Trophoblast cell (in vitro differentiated cells and primary cell): ENCODE measurements at regions not wholly inside any gene's neighbourhood (a gene's known extent, or its start where the extent isn't known, plus 50 kb on each side); places are given as distances from the start of the nearest gene placed in this dataset.

Source experiments
- DNase-seq, 2 donors: peaks; one replicate each; pipeline ENCODE4 v3.0.0-alpha.2; 2016
- H2AFZ ChIP-seq: 2 replicates; pipeline ENCODE4 v1.6.1; 2013; ENCODE audit warnings: low read length, moderate library complexity, mild to moderate bottlenecking; ENCODE audit not compliant: insufficient read depth, poor library complexity
- H2AK5ac ChIP-seq: 2 replicates; pipeline ENCODE4 v1.6.1; 2013; ENCODE audit warnings: mild to moderate bottlenecking, low read length
- H2BK120ac ChIP-seq: 2 replicates; pipeline ENCODE4 v1.6.1; 2013; ENCODE audit warnings: low read length, mild to moderate bottlenecking, moderate library complexity; ENCODE audit not compliant: insufficient read depth, poor library complexity
- H2BK12ac ChIP-seq: 2 replicates; pipeline ENCODE4 v1.6.1; 2013; ENCODE audit warnings: mild to moderate bottlenecking, low read length, moderate library complexity
- H2BK5ac ChIP-seq: 2 replicates; pipeline ENCODE4 v1.6.1; 2013; ENCODE audit warnings: low read length, low read depth, moderate library complexity, mild to moderate bottlenecking; ENCODE audit not compliant: poor library complexity
- H3K14ac ChIP-seq: 2 replicates; pipeline ENCODE4 v1.6.1; 2013; ENCODE audit warnings: mild to moderate bottlenecking, low read length
- H3K18ac ChIP-seq: 2 replicates; pipeline ENCODE4 v1.6.1; 2013; ENCODE audit warnings: mild to moderate bottlenecking, low read length
- H3K23ac ChIP-seq: 2 replicates; pipeline ENCODE4 v1.6.1; 2013; ENCODE audit warnings: low read length
- H3K27ac ChIP-seq: 2 replicates; pipeline ENCODE4 v1.5.1; 2013; ENCODE audit warnings: low read depth, mild to moderate bottlenecking, inconsistent platforms, low read length, moderate library complexity
- H3K27me3 ChIP-seq: 2 replicates; pipeline ENCODE4 v1.6.1; 2013; ENCODE audit warnings: inconsistent platforms, mild to moderate bottlenecking, low read length, moderate library complexity; ENCODE audit not compliant: insufficient read depth
- H3K36me3 ChIP-seq, 2 experiments: 1 replicate in 1 of 2; 2 replicates in 1 of 2; pipeline ENCODE4 v1.6.1; 2013; ENCODE audit warnings: low read length in 2 of 2, mild to moderate bottlenecking in 2 of 2, moderate library complexity in 1 of 2; ENCODE audit not compliant: insufficient read depth in 2 of 2, control insufficient read depth in 1 of 2
- H3K4ac ChIP-seq: 2 replicates; pipeline ENCODE4 v1.6.1; 2013; ENCODE audit warnings: low read depth, mild to moderate bottlenecking, low read length, moderate library complexity
- H3K4me1 ChIP-seq, 2 experiments: 1 replicate in 1 of 2; 2 replicates in 1 of 2; pipeline ENCODE4 v1.6.1; 2013; ENCODE audit warnings: low read length in 2 of 2, mild to moderate bottlenecking in 2 of 2, moderate library complexity in 1 of 2; ENCODE audit not compliant: insufficient read depth in 2 of 2, control insufficient read depth in 1 of 2
- H3K4me2 ChIP-seq: 2 replicates; pipeline ENCODE4 v1.6.1; 2013; ENCODE audit warnings: inconsistent platforms, mild to moderate bottlenecking, low read length, moderate library complexity
- H3K4me3 ChIP-seq: 2 replicates; pipeline ENCODE4 v1.5.1; 2013; ENCODE audit warnings: mild to moderate bottlenecking, low read depth, low read length, inconsistent platforms
- H3K79me1 ChIP-seq: one replicate; pipeline ENCODE4 v1.6.1; 2013; ENCODE audit warnings: low read length
- H3K79me2 ChIP-seq: 2 replicates; pipeline ENCODE4 v1.6.1; 2013; ENCODE audit warnings: low read length, mild to moderate bottlenecking; ENCODE audit not compliant: control insufficient read depth, insufficient read depth, poor library complexity
- H3K9ac ChIP-seq: 2 replicates; pipeline ENCODE4 v1.6.1; 2013; ENCODE audit warnings: mild to moderate bottlenecking, low read length
- H3K9me3 ChIP-seq: 2 replicates; pipeline ENCODE4 v1.6.1; 2013; ENCODE audit warnings: low read depth, mild to moderate bottlenecking, control low read depth, inconsistent platforms, low read length; ENCODE audit not compliant: insufficient read depth
- H4K12ac ChIP-seq: 2 replicates; pipeline ENCODE4 v1.6.1; 2013; ENCODE audit warnings: low read depth, mild to moderate bottlenecking, low read length, moderate library complexity
- H4K8ac ChIP-seq: 2 replicates; pipeline ENCODE4 v1.6.1; 2013; ENCODE audit warnings: low read depth, mild to moderate bottlenecking, low read length, moderate library complexity
- H4K91ac ChIP-seq: one replicate; pipeline ENCODE4 v1.6.1; 2013; ENCODE audit warnings: low read depth, mild to moderate bottlenecking, low read length, moderate library complexity
- WGBS: extraction: QIAGEN DNeasy Blood & Tissue Kit; methylation state at CpG from one replicate; pipeline ENCODE4 v1.1.7; 2013; ENCODE audit warnings: missing lambda C conversion rate; ENCODE audit not compliant: insufficient read length, insufficient coverage; ENCODE audit errors: extremely low coverage; 5-methylcytosine and 5-hydroxymethylcytosine counted together

GRCh38 chr12:90569685-90570084, 385.3 kb downstream of the CCER1 start:
- Histone ChIP-seq H2BK5ac (no peak overlapping the region), H4K12ac (no peak overlapping the region), H2BK120ac (no peak overlapping the region), H2AK5ac (no peak overlapping the region), H3K4me3 (no peak overlapping the region), H3K79me2 (no peaks in the 10 kb centered on the region), H2BK12ac (no peak overlapping the region), H3K23ac (no peak overlapping the region), H3K27me3 (no peaks in the 10 kb centered on the region), H3K4me1 (no peaks in the 10 kb centered on the region), H3K14ac (no peak overlapping the region), H3K18ac (no peak overlapping the region), H3K4ac (no peak overlapping the region), H3K9me3 (peaks cover 6% of the 10 kb centered on the region), H2AFZ (no peak overlapping the region), H3K79me1 (no peaks in the 10 kb centered on the region), H3K9ac (no peak overlapping the region), H4K8ac (no peak overlapping the region), H3K4me2 (no peak overlapping the region), H3K36me3 (no peaks in the 10 kb centered on the region), H3K27ac (no peak overlapping the region), H4K91ac (no peak overlapping the region)
- DNase-seq, result no peak
- no CpG with 5 or more reads among the region's 1 CpG for WGBS

GRCh38 chr12:90562671-90563070, 392.3 kb downstream of the CCER1 start:
- Histone ChIP-seq H3K4ac (no peak overlapping the region), H2BK120ac (no peak overlapping the region), H3K36me3 (no peaks in the 10 kb centered on the region), H2AK5ac (no peak overlapping the region), H3K79me2 (no peaks in the 10 kb centered on the region), H3K4me1 (no peaks in the 10 kb centered on the region), H3K9ac (no peak overlapping the region), H4K12ac (no peak overlapping the region), H2BK12ac (no peak overlapping the region), H3K23ac (no peak overlapping the region), H4K8ac (no peak overlapping the region), H2AFZ (no peak overlapping the region), H4K91ac (no peak overlapping the region), H3K18ac (no peak overlapping the region), H3K14ac (no peak overlapping the region), H3K4me2 (no peak overlapping the region), H2BK5ac (no peak overlapping the region), H3K27me3 (no peaks in the 10 kb centered on the region), H3K4me3 (no peak overlapping the region), H3K27ac (no peak overlapping the region), H3K79me1 (no peaks in the 10 kb centered on the region), H3K9me3 (peaks cover 6% of the 10 kb centered on the region)
- no peak for DNase-seq

DNA sequence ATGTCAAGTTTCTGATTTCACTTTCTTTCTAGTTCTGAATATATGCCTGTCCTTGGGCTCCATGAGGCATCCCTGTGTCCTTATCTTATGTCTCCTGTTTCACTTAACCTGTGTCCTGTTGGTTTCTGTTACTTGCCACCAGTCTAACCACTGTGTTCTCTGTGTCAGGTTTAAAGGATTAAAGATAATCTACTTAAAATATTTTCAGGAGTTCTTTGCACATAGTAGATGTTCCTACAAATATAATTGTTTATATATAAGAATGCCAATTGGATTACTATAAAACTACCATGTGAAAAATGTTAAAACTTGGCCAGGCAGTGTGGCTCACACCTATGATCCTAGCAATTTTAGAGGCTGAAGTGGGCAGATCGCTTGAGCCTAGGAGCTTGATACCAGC, 406.4 kb downstream of the CCER1 start:
- Histone ChIP-seq H3K36me3 (no peaks in the 10 kb centered on the region), H3K27ac (no peak overlapping the region), H3K9me3 (no peaks in the 10 kb centered on the region), H2AK5ac (no peak overlapping the region), H3K79me2 (no peaks in the 10 kb centered on the region), H2BK5ac (no peak overlapping the region), H3K27me3 (no peaks in the 10 kb centered on the region), H3K14ac (no peak overlapping the region), H3K4me1 (no peaks in the 10 kb centered on the region), H3K23ac (no peak overlapping the region), H4K91ac (no peak overlapping the region), H3K9ac (no peak overlapping the region), H4K8ac (no peak overlapping the region), H3K4ac (no peak overlapping the region), H3K4me2 (no peak overlapping the region), H3K18ac (no peak overlapping the region), H2BK120ac (no peak overlapping the region), H3K79me1 (no peaks in the 10 kb centered on the region), H4K12ac (no peak overlapping the region), H3K4me3 (no peak overlapping the region), H2AFZ (no peak overlapping the region), H2BK12ac (no peak overlapping the region)
- no CpG with 5 or more reads among the region's 1 CpG for WGBS
- no peak for DNase-seq

GRCh38 chr12:90546511-90546910, 408.5 kb downstream of the CCER1 start:
- WGBS, result no CpG with 5 or more reads among the region's 3 CpGs
- no peaks in the 10 kb centered on the region for H3K79me1 ChIP-seq
- no peaks in the 10 kb centered on the region for H3K27me3 ChIP-seq

More at GRCh38 chr12:90546511-90546910, 408.5 kb downstream of the CCER1 start:
- H3K9me3 ChIP-seq, result no peaks in the 10 kb centered on the region
- H3K14ac ChIP-seq, result no peak overlapping the region
- no peak overlapping the region for H2BK5ac ChIP-seq
- H4K91ac ChIP-seq, result no peak overlapping the region
- no peaks in the 10 kb centered on the region for H3K4me1 ChIP-seq
- peak in 1 of 2 donors; percentile 54 for DNase-seq
- H2AFZ ChIP-seq, result no peak overlapping the region
- H3K4ac ChIP-seq, result no peak overlapping the region
- no peak overlapping the region for H3K18ac ChIP-seq
- H3K36me3 ChIP-seq, result no peaks in the 10 kb centered on the region
- H4K8ac ChIP-seq, result no peak overlapping the region
- no peak overlapping the region for H2BK120ac ChIP-seq
- no peaks in the 10 kb centered on the region for H3K79me2 ChIP-seq
- H2AK5ac ChIP-seq, result no peak overlapping the region
- H3K4me2 ChIP-seq, result no peak overlapping the region
- no peak overlapping the region for H3K27ac ChIP-seq
- no peak overlapping the region for H3K4me3 ChIP-seq
- no peak overlapping the region for H3K23ac ChIP-seq
- no peak overlapping the region for H3K9ac ChIP-seq
- H2BK12ac ChIP-seq, result no peak overlapping the region
- no peak overlapping the region for H4K12ac ChIP-seq
